ENCODE measurements at regions not wholly inside any gene's neighbourhood (a gene's known extent, or its start where the extent isn't known, plus 50 kb on each side); places are given as distances from the start of the nearest gene placed in this dataset.

- TF ChIP-seq CHD7 (IDR thresholded peaks at IDR 0.05; ENCODE audit: low read depth, low read length): no peak
- TF ChIP-seq STAT6 (CRISPR knock-in tag; IDR thresholded peaks at IDR 0.05): no peak
- peak; percentile 60; the same call in 1 of the 2 replicates for TF ChIP-seq NR2C1 (IDR thresholded peaks at IDR 0.05)
- TF ChIP-seq NR2C1 (tag; IDR thresholded peaks at IDR 0.05): no peak
- TF ChIP-seq E2F8 (IDR thresholded peaks at IDR 0.05; ENCODE audit: low read depth, partially characterized antibody): no peak
- TF ChIP-seq ESRRA (IDR thresholded peaks at IDR 0.05; ENCODE audit: borderline replicate concordance, low read depth): 0 out of 2 replicates have a peak, but pooled peaks have one; percentile 23
- TF ChIP-seq ID3 (CRISPR knock-in tag; IDR thresholded peaks at IDR 0.05): no peak
- TF ChIP-seq ID3 (tag; IDR thresholded peaks at IDR 0.05): peak; percentile 56; the same call in 1 of the 2 replicates
- TF ChIP-seq ATF7 (IDR thresholded peaks at IDR 0.05): peak; percentile 77
- TF ChIP-seq JUND (IDR thresholded peaks at IDR 0.05; ENCODE audit: borderline replicate concordance, low read depth, low read length): peak; percentile 60; the same call in 1 of the 2 replicates
- peak; percentile 58; the same call in 1 of the 3 replicates for TF ChIP-seq JUND (tag; IDR thresholded peaks at IDR 0.05; ENCODE audit: borderline replicate concordance, low read depth, low read length)
- TF ChIP-seq SMARCE1 (IDR thresholded peaks at IDR 0.05): no peak
These were observed 72.1 kb upstream of the MAP4K4 start (continued) for GRCh38 chr2:101625387-101625786.
